ENCODE measurements at regions not wholly inside any gene's neighbourhood (a gene's known extent, or its start where the extent isn't known, plus 50 kb on each side); places are given as distances from the start of the nearest gene placed in this dataset.
A peak's percentile ranks its signal among the peaks of the same experiment; 100 is the strongest.

- Histone ChIP-seq H2AFZ (ENCODE audit: low read depth, low read length) (no peak overlapping the region), H3K9me2 (ENCODE audit: insufficient read depth, low read length) (no peaks in the 10 kb centered on the region), H3K9me3 (ENCODE audit: low read length) (no peaks in the 10 kb centered on the region), H3K4me2 (ENCODE audit: low read length) (peak overlapping the region; percentile 11), H4K20me1 (ENCODE audit: insufficient read depth) (no peaks in the 10 kb centered on the region), H3K9ac (ENCODE audit: low read length) (peak overlapping the region; percentile 17), H3K36me3 (ENCODE audit: insufficient read depth, low read length) (no peaks in the 10 kb centered on the region), H3K79me2 (replicated peaks; ENCODE audit: insufficient read depth, low read length) (no peaks in the 10 kb centered on the region), H3K27me3 (ENCODE audit: insufficient read depth, low read depth, low read length) (no peaks in the 10 kb centered on the region), H3F3A (ENCODE audit: insufficient read depth, low read length, poor library complexity, severe bottlenecking) (no peaks in the 10 kb centered on the region), H3K4me3 (ENCODE audit: low read length) (peak overlapping the region; percentile 18), H3K27ac (ENCODE audit: low read length) (peak overlapping the region; percentile 65)
- TF ChIP-seq RAD21 (conservative IDR thresholded peaks at IDR 0.05) = no peak
- TF ChIP-seq CTCF (IDR thresholded peaks at IDR 0.05; ENCODE audit: poor library complexity, severe bottlenecking) = no peak
- no peak for TF ChIP-seq EP300 (conservative IDR thresholded peaks at IDR 0.05; ENCODE audit: poor library complexity, severe bottlenecking)
- no peak for TF ChIP-seq SMC3 (conservative IDR thresholded peaks at IDR 0.05; ENCODE audit: poor library complexity)
- TF ChIP-seq TAF1 (IDR thresholded peaks at IDR 0.05; ENCODE audit: low read depth) = no peak
- no peak for TF ChIP-seq EZH2 (IDR thresholded peaks at IDR 0.05; ENCODE audit: borderline replicate concordance, insufficient read depth, low read length, poor library complexity, severe bottlenecking)
- no peak for TF ChIP-seq POLR2AphosphoS5 (IDR thresholded peaks at IDR 0.05)
- TF ChIP-seq REST (IDR thresholded peaks at IDR 0.05; ENCODE audit: borderline replicate concordance) = peak; percentile 32
- TF ChIP-seq MXI1 (conservative IDR thresholded peaks at IDR 0.05; ENCODE audit: poor library complexity, severe bottlenecking) = no peak
These were observed 82.0 kb downstream of the UBIAD1 start for GRCh38 chr1:11354893-11355553.

GRCh38 chr1:11355559-11356475, 82.8 kb downstream of the UBIAD1 start:
- Histone ChIP-seq H3F3A (ENCODE audit: insufficient read depth, low read length, poor library complexity, severe bottlenecking) (no peaks in the 10 kb centered on the region), H3K9me3 (ENCODE audit: low read length) (no peaks in the 10 kb centered on the region), H3K4me2 (ENCODE audit: low read length) (peak overlapping the region; percentile 11), H3K27me3 (ENCODE audit: insufficient read depth, low read depth, low read length) (no peaks in the 10 kb centered on the region), H3K79me2 (replicated peaks; ENCODE audit: insufficient read depth, low read length) (no peaks in the 10 kb centered on the region), H3K36me3 (ENCODE audit: insufficient read depth, low read length) (no peaks in the 10 kb centered on the region), H3K9ac (ENCODE audit: low read length) (peak overlapping the region; percentile 17), H4K20me1 (ENCODE audit: insufficient read depth) (no peaks in the 10 kb centered on the region), H3K27ac (ENCODE audit: low read length) (peak overlapping the region; percentile 65), H3K4me3 (ENCODE audit: low read length) (peak overlapping the region; percentile 18), H2AFZ (ENCODE audit: low read depth, low read length) (no peak overlapping the region), H3K9me2 (ENCODE audit: insufficient read depth, low read length) (no peaks in the 10 kb centered on the region)
- TF ChIP-seq SMC3 (conservative IDR thresholded peaks at IDR 0.05; ENCODE audit: poor library complexity) (no peak), RAD21 (conservative IDR thresholded peaks at IDR 0.05) (no peak), EZH2 (IDR thresholded peaks at IDR 0.05; ENCODE audit: borderline replicate concordance, insufficient read depth, low read length, poor library complexity, severe bottlenecking) (no peak), REST (IDR thresholded peaks at IDR 0.05; ENCODE audit: borderline replicate concordance) (no peak), POLR2AphosphoS5 (IDR thresholded peaks at IDR 0.05) (no peak), CTCF (IDR thresholded peaks at IDR 0.05; ENCODE audit: poor library complexity, severe bottlenecking) (no peak), EP300 (conservative IDR thresholded peaks at IDR 0.05; ENCODE audit: poor library complexity, severe bottlenecking) (no peak), TAF1 (IDR thresholded peaks at IDR 0.05; ENCODE audit: low read depth) (no peak), MXI1 (conservative IDR thresholded peaks at IDR 0.05; ENCODE audit: poor library complexity, severe bottlenecking) (no peak)
